Stimulated activated CD4-positive, alpha-beta T cell treated with anti-CD3 and anti-CD28 coated beads, Interleukin-1b, Interleukin-23, amount 100 ng/mL, for 4 hours (primary cell): ENCODE measurements at regions not wholly inside any gene's neighbourhood (a gene's known extent, or its start where the extent isn't known, plus 50 kb on each side); places are given as distances from the start of the nearest gene placed in this dataset.

Source experiments
- DNase-seq, 2 donors: peaks; one replicate each; pipeline ENCODE4 v3.0.0-alpha.2; 2020; ENCODE audit warnings: low read depth in 2 of 2

GRCh38 chr5:93163010-93163663 is 417.9 kb downstream of the NR2F1-AS1 start:
- no peak for DNase-seq

DNA sequence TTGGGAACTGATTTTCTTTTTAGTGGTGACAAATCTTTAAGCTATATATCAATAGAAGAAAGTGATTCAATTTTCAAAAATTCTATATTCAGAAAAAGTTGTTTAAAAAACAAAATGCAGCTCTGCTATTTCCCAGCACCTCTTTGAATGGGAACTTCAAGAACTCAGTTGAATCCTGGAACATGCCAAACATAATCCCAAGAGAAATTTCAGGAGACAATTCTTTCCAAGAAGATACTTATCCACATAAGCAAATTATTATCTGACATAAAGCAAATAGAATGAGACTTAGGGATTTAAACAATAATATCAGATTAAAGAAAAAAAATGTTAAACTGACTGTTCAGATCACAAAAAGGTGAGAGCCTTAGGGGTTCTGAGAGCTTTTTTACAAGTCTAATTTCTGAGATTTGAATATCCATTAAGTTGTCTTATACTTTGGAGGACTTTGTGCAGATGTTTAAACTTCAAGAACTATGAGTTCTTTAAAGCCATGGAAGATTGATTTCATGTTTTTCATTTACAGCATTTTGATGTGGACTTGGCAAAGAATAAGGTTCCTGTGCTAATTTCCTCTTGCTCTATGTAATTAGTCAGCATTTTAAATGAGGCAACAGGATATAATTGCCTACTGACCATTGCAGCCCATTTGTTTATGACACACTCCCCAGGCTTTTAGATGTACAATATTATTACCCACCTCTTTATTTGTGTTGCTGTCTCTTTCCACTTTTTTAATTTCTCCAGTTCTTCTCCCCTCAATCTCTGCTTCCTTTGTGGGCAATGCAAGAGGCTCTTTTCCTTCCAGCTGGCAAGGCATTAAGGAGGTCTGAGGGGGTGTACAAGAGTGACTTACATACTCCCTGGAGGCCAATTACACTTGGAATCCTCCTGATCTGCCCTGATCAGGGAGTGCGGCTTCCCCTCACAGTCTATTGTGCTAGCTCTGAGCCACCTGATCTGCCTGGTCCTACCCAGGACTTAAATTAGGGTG is 419.1 kb downstream of the NR2F1-AS1 start:
- DNase-seq, result no peak

- no peak for DNase-seq
Observed at GRCh38 chr5:93158841-93159240, 422.2 kb downstream of the NR2F1-AS1 start.

GRCh38 chr5:93156566-93156965 is 424.5 kb downstream of the NR2F1-AS1 start:
- no peak for DNase-seq

- no peak for DNase-seq
Observed at GRCh38 chr5:93154535-93154934, 426.5 kb downstream of the NR2F1-AS1 start.

DNA sequence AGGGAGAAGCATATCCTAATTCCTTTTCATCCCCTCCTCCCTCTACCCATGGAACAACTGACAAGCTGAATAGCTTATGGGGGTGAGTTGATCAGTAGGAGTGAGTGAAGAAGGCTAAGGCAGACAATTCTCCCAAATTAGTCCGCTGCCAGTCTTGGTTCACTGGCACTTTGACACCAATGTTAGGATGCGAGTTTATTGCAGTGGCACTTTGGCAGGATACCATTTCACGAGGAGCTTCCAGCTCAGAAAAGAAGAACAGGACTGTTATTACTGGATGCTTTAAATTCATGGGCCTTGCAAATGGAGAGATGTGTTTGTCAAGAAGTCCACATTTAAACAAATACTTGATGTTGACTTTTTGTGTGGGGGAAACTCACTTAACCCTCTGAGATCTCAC is 427.6 kb downstream of the NR2F1-AS1 start:
- no peak for DNase-seq

- DNase-seq, result no peak
Observed at GRCh38 chr5:93151896-93152295, 429.1 kb downstream of the NR2F1-AS1 start.

DNA sequence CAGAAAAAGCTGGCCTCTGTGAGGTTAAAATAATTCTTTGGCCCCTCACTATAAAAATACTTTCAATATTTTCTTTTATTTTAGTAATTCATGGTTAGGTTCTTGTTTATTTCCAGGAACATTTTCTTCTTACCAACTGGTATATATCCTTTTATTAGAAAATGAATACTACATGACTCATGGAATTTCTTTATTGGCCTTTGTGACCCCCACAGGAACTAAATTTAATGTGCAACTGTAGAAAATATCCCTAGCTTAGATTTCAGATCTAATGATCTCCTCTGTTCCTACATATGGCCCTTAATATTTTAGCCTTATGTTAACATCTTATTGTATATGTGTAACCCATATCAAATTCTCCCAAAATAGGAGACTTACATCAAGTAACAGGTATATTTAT is 429.9 kb downstream of the NR2F1-AS1 start:
- no peak for DNase-seq

- no peak for DNase-seq
Observed at GRCh38 chr5:93150311-93151012, 430.6 kb downstream of the NR2F1-AS1 start.

DNA sequence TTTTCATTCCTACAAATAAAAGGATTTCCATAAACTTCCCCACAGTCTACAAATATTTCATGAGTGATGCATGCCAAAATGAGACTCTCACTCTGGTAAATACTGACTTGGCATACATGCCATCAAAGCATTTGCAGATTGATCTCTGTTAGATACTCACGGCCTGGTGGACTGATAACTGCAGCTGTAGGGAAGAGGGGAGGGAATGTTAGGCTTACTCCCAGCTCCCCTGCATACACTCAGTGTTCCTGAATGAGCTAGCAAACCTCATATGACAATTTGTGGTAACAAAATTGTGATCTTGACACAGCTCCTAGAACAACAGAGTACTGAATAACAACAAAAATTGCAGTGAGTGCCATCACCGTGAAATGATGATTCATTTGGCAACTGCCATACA is 435.3 kb downstream of the NR2F1-AS1 start:
- no peak for DNase-seq

DNA sequence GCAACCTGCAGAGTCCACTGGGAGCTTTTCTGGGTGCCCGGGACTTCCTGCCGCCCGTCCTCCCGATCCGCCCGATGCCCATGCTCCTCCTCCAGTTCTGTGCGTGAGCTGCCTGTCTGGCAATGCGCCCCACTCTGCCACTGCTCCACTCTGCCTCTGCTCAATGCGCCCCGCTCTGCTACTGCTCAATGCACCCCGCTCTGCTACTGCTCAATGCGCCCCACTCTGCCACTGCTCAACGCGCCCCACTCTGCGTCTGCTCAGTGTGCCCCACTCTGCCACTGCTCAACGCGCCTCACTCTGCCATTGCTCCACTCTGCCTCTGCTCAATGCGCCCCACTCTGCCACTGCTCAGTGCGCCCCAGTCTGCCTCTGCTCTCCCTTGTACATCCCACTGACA is 436.0 kb downstream of the NR2F1-AS1 start:
- no peak for DNase-seq

DNA sequence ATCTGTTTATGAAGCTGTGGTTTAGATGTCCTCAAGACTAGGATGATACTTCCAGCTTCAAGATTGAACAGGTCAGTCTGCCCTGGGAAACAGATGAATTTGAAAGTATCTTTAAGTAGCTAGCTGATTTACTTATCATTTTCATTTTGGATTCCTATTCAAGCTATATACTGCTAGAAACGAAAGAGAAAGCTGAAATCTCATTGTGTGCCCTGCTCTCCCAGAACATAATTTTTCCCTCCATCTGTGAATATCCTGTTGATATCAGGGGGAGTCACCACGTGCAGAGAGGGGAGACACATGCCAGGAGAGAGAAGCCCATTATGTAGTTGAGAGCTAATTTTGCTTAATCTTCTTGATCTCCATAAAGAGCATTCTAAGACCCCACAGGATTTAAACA is 439.1 kb downstream of the NR2F1-AS1 start:
- DNase-seq, result no peak

- DNase-seq, result no peak
Observed at GRCh38 chr5:93130624-93131490, 450.2 kb downstream of the NR2F1-AS1 start.

DNA sequence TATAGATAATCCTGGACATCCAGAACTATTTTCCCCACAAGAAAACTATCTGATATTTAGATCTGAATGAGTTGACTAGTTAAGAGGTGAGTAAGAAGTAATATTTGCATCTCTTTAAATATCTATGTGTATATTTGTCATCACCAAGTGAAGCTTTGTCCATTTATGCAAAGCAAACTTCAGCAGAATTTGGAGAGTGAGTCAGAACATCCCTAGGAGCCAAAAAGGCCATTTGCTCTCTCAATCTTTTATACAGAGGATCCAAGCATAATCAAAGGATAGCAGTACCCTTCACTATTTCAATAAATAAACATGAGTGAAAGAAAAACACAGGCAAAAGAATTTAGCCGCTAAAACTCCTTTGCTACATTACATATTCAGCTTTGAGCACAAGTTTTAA is 454.4 kb downstream of the NR2F1-AS1 start:
- no peak for DNase-seq

GRCh38 chr5:93123127-93123526 is 457.9 kb downstream of the NR2F1-AS1 start:
- DNase-seq, result no peak

GRCh38 chr5:93122446-93122845 is 458.6 kb downstream of the NR2F1-AS1 start:
- DNase-seq, result no peak

DNA sequence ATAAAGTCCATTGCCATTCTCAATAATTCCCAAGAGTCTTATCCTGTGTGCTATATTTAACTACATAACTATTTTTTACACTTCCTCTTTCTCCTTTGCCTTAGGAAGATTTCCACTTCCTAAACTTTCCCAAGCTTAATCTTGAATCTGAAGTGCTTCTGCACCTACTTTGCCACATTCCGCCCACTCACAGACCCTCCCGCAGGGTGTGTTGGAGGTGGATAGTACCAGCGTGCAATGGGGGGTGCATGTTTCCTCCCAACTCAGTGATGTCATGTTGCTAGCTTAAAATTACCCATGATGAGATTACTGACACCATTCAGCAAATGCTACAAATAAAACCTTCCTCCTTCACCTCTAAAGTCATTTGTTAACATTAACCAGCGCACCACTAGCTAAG is 460.2 kb downstream of the NR2F1-AS1 start:
- DNase-seq, result no peak

DNA sequence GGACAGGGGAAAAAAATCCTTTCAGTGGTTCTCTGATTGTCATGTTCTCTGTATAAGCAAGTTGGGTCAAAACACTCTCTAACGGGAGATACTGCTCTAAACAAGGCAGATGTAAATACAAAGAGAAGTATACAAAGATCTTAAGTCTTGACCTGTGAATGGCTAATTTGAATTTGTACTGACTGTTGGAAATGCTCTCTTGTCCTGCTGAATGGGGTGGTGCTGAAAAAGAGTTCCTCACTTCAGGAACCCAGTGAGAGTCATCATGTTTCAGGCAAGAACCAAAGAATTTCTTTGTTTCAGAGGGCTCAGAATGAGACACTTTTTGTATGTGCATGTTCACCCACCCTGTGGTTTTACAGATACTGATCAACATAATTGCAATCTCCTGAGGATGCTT is 461.0 kb downstream of the NR2F1-AS1 start:
- DNase-seq, result no peak

DNA sequence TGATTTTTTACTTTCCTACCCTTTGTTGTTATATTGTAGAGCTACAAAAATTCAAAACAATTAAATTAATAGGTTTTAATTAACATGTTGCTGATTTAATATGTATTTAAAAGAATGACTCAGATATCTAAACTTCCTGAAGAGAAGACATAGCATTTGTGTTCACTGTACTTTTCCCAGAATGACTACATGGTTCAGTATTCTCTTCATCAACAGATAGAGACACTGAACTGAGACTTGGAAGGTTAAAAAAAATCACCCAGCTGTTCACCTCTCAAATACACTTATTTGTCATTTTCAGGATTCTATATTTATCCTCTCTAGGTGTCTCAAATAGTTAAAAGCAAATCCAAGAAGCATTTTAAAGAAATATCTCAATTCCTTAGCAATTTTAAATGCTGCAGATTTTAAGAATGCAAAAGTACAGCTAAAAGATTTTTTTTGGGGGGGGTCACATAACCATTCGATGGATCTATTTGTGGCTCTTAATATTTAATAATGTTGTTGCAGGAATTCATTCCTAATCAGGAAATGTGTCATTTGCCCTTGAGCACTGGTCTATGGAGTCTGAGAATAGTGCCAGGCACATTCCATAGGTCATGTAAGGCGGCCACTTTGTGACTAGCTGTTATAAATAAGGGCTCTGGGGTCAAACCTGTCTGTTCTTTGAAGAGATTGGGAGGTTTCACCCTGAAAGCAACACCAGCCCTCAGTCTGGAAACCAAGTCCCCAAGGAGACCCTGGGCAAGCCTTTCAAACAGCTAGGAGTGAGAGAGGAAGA is 463.1 kb downstream of the NR2F1-AS1 start:
- no peak for DNase-seq

- DNase-seq, result no peak
Observed at GRCh38 chr5:93107805-93108520, 473.1 kb downstream of the NR2F1-AS1 start.
